NCI-H146 treated with DMSO at 0.1 percent for 48 hours (cell line): ENCODE measurements at regions not wholly inside any gene's neighbourhood (a gene's known extent, or its start where the extent isn't known, plus 50 kb on each side); places are given as distances from the start of the nearest gene placed in this dataset.

Source experiments
- DNase-seq: peaks from one replicate; lab custom pipeline; 2025; ENCODE audit not compliant: unreplicated experiment; lab: John Stamatoyannopoulos, UW

GRCh38 chr9:27625751-27626150, 52.5 kb upstream of the C9orf72 start:
- DNase-seq = no peak

- DNase-seq = no peak
Observed at GRCh38 chr9:27626244-27627187, 53.2 kb upstream of the C9orf72 start.

- DNase-seq = no peak
Observed at GRCh38 chr9:27627188-27627564, 53.9 kb upstream of the C9orf72 start.

- DNase-seq = no peak
Observed at GRCh38 chr9:27628311-27628710, 55.0 kb upstream of the C9orf72 start.

GRCh38 chr9:27629425-27629824, 56.1 kb upstream of the C9orf72 start:
- no peak for DNase-seq

- DNase-seq = no peak
Observed at GRCh38 chr9:27632254-27632653, 59.0 kb upstream of the C9orf72 start.

GRCh38 chr9:27633764-27634163, 60.5 kb upstream of the C9orf72 start:
- DNase-seq = no peak

- DNase-seq = no peak
Observed at GRCh38 chr9:27634879-27635278, 61.6 kb upstream of the C9orf72 start.

- DNase-seq = no peak
Observed at GRCh38 chr9:27638716-27639115, 65.4 kb upstream of the C9orf72 start.

GRCh38 chr9:27645161-27645840, 72.0 kb upstream of the C9orf72 start:
- no peak for DNase-seq

- no peak for DNase-seq
Observed at GRCh38 chr9:27653246-27653645, 80.0 kb upstream of the C9orf72 start.

- DNase-seq = no peak
Observed at GRCh38 chr9:27653957-27654356, 80.7 kb upstream of the C9orf72 start.

- DNase-seq = no peak
Observed at GRCh38 chr9:27654629-27655285, 81.5 kb upstream of the C9orf72 start.

GRCh38 chr9:27655441-27655840, 82.2 kb upstream of the C9orf72 start:
- no peak for DNase-seq

- no peak for DNase-seq
Observed at GRCh38 chr9:27659001-27659400, 85.7 kb upstream of the C9orf72 start.

GRCh38 chr9:27659571-27659970, 86.3 kb upstream of the C9orf72 start:
- DNase-seq = no peak

GRCh38 chr9:27660148-27660547, 86.9 kb upstream of the C9orf72 start:
- DNase-seq = no peak

- no peak for DNase-seq
Observed at GRCh38 chr9:27663526-27663925, 90.2 kb upstream of the C9orf72 start.

GRCh38 chr9:27664121-27664779, 91.0 kb upstream of the C9orf72 start:
- no peak for DNase-seq

GRCh38 chr9:27665136-27665535, 91.9 kb upstream of the C9orf72 start:
- peak; percentile 76 for DNase-seq

GRCh38 chr9:27668280-27668679, 95.0 kb upstream of the C9orf72 start:
- no peak for DNase-seq
